SJSA1 (cell line): ENCODE measurements at regions not wholly inside any gene's neighbourhood (a gene's known extent, or its start where the extent isn't known, plus 50 kb on each side); places are given as distances from the start of the nearest gene placed in this dataset.
"Not testable (repeated sequence)": the region's sequence is repeated elsewhere in the genome, so short reads cannot be mapped to it uniquely, and the experiment has no call there.

Source experiments
- DNase-seq, 2 experiments: peaks; one replicate each; pipeline ENCODE4 v3.0.0-alpha.2; 2015 to 2020; ENCODE audit warnings: low spot score in 2 of 2, low read depth in 1 of 2
- H3K27ac ChIP-seq: fragments of 250-450 bp; sonication (Bioruptor Pico); 2 replicates; pipeline ENCODE4 v1.5.1; 2020; ENCODE audit warnings: mild to moderate bottlenecking, moderate library complexity
- H3K27me3 ChIP-seq: fragments of 250-450 bp; sonication (Bioruptor Pico); replicated peaks from 2 replicates; pipeline ENCODE4 v1.5.1; 2020; ENCODE audit warnings: mild to moderate bottlenecking, moderate library complexity
- H3K36me3 ChIP-seq: fragments of 250-450 bp; sonication (Bioruptor Pico); 2 replicates; pipeline ENCODE4 v1.5.1; 2020; ENCODE audit warnings: mild to moderate bottlenecking
- H3K4me1 ChIP-seq: fragments of 250-450 bp; sonication (Bioruptor Pico); replicated peaks from 2 replicates; pipeline ENCODE4 v1.6.1; 2021; ENCODE audit warnings: mild to moderate bottlenecking
- H3K4me3 ChIP-seq: fragments of 250-450 bp; sonication (Bioruptor Pico); 2 replicates; pipeline ENCODE4 v1.5.1; 2020; ENCODE audit warnings: mild to moderate bottlenecking
- H3K9me3 ChIP-seq: fragments of 250-450 bp; sonication (Bioruptor Pico); replicated peaks from 2 replicates; pipeline ENCODE4 v1.5.1; 2020; ENCODE audit warnings: mild to moderate bottlenecking

DNA sequence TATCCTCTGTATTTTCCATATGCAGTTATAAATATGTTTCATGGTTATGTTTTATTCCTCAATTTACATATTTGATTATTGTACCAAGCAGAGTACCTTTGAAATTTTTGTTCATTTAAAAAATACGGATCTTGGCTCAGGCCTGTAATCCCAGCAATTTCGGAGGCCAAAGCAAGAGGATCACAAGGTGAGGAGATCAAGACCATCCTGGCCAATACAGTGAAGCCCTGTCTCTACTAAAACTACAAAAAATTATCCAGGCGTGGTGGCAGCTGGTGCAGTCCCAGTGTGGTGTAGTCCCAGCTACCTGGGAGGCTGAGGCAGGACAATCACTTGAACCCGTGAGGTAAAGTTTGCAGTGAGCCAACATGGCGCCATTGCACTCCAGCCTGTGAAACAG is 251.2 kb upstream of the TPTE start:
- H3K9me3 ChIP-seq, H3K4me1 ChIP-seq, H3K4me3 ChIP-seq, H3K27me3 ChIP-seq, H3K27ac ChIP-seq, H3K36me3 ChIP-seq: not testable (repeated sequence)
- peak in 1 of 2 experiments; percentile 14 for DNase-seq

DNA sequence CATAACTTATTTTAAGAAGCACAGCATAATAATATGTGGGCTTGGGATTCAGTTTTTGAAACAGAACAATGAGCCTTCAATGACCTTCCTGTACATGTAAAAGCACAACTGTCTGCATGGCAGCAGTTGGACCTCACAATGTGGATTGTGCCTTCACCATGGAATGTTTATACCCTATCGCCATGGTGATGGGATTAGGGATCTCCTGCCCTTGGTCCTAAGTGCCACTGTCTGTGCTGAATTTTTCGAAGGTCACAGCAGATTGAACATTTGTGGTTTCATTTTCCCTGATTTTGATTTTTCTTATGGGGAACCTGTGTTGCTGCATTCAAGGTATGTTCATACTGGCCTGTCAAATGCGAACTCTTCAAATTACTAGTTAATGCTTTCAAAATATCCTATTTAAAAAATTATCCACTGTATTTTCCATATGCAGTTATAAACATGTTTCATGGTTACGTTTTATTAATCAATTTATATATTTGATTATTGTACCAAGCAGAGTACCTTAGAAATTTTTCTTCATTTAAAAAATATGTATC is 249.6 kb upstream of the TPTE start:
- DNase-seq: peak in 1 of 2 experiments; percentile 25

DNA sequence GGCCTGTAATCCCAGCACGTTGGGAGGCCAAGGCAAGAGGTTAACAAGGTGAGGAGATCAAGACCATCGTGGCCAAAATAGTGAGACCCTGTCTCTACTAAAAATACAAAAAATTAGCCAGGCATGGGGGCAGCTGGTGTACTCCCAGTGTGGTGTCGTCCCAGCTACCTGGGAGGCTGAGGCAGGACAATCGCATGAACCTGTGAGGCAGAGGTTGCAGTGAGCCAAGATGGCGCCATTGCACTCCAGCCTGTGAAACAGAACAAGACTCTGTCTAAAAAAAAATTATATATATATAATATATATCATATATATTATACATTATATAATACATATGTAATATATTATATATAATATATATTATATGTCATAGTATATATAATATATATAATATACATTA is 249.2 kb upstream of the TPTE start:
- Histone ChIP-seq H3K36me3 (no peaks in the 10 kb centered on the region), H3K4me3 (no peak overlapping the region), H3K4me1 (no peaks in the 10 kb centered on the region), H3K9me3 (no peaks in the 10 kb centered on the region), H3K27ac (no peak overlapping the region), H3K27me3 (no peaks in the 10 kb centered on the region)
- DNase-seq: peak in 1 of 2 experiments; percentile 26

More for the DNA sequence above, 249.6 kb upstream of the TPTE start:
- not testable (repeated sequence) for H3K4me3 ChIP-seq, H3K9me3 ChIP-seq, H3K36me3 ChIP-seq, H3K27ac ChIP-seq, H3K27me3 ChIP-seq, H3K4me1 ChIP-seq

DNA sequence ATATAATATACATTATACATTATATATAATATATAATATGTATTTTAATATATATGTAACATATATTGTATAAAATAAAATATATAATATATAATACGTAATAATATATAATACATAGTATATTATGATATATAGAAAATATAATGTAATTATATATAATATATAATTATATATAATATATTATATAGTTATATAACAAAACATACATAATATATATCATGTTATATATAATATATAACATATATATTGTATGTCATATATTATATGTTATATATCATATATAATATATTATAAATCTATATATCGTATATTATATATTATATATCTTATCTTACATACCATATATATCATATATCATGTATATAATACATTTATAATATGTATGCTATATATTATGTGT is 248.2 kb upstream of the TPTE start:
- H3K4me3 ChIP-seq: no peak overlapping the region
- H3K4me1 ChIP-seq: no peaks in the 10 kb centered on the region
- DNase-seq: no peak
- no peak overlapping the region for H3K27ac ChIP-seq
- H3K27me3 ChIP-seq: no peaks in the 10 kb centered on the region
- H3K9me3 ChIP-seq: no peaks in the 10 kb centered on the region
- H3K36me3 ChIP-seq: no peaks in the 10 kb centered on the region

DNA sequence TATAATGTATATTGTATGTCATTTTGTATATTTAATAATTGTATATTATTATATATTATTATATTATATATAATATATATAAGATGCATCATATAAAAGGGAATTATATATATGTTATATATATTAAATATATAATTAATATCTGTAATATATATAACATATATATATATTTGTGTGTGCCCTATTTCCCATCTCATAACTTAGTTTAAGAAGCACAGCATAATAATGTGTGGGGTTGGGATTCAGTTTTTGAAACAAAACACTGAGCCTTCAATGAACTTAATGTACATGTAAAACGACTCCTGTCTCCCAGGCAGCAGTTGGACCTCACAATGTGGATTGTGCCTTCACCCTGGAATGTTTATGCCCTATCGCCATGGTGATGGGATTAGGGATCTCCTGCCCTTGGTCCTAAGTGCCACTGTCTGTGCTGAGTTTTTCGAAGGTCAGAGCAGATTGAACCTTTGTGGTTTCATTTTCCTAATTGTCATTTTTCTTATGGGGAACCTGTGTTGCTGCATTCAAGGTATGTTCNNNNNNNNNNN is 247.5 kb upstream of the TPTE start:
- not testable (repeated sequence) for H3K9me3 ChIP-seq, H3K4me3 ChIP-seq, H3K27ac ChIP-seq, H3K27me3 ChIP-seq, H3K36me3 ChIP-seq, H3K4me1 ChIP-seq
- DNase-seq: peak in 1 of 2 experiments; percentile 45
